ENCODE measurements at regions not wholly inside any gene's neighbourhood (a gene's known extent, or its start where the extent isn't known, plus 50 kb on each side); places are given as distances from the start of the nearest gene placed in this dataset.
A peak's percentile ranks its signal among the peaks of the same experiment; 100 is the strongest.

- Histone ChIP-seq H3K4me1 (replicated peaks in 1 of 2) (no peaks in the 10 kb centered on the region), H3K27me3 (no peaks in the 10 kb centered on the region), H3K9me3 (replicated peaks in 1 of 3) (no peaks in the 10 kb centered on the region), H3K36me3 (replicated peaks in 1 of 2) (no peaks in the 10 kb centered on the region), H3K27ac (no peak overlapping the region), H3K4me3 (no peak overlapping the region)
- WGBS, 4 donors = 73 to 84% (median 79%) methylated on average over 5 of the region's 5 CpGs
- intact Hi-C loops (cut with DNase I) = no loop called here
- TF ChIP-seq POLR2A (IDR thresholded peaks at IDR 0.05) = no peak
- TF ChIP-seq, protein P1, sequence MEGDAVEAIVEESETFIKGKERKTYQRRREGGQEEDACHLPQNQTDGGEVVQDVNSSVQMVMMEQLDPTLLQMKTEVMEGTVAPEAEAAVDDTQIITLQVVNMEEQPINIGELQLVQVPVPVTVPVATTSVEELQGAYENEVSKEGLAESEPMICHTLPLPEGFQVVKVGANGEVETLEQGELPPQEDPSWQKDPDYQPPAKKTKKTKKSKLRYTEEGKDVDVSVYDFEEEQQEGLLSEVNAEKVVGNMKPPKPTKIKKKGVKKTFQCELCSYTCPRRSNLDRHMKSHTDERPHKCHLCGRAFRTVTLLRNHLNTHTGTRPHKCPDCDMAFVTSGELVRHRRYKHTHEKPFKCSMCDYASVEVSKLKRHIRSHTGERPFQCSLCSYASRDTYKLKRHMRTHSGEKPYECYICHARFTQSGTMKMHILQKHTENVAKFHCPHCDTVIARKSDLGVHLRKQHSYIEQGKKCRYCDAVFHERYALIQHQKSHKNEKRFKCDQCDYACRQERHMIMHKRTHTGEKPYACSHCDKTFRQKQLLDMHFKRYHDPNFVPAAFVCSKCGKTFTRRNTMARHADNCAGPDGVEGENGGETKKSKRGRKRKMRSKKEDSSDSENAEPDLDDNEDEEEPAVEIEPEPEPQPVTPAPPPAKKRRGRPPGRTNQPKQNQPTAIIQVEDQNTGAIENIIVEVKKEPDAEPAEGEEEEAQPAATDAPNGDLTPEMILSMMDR (IDR thresholded peaks at IDR 0.05) = no peak
- DNase-seq = no peak
Observed at GRCh38 chr5:168110384-168110783, 181.1 kb upstream of the WWC1 start.

- no peak for DNase-seq
- Histone ChIP-seq H3K9me3 (replicated peaks in 1 of 3) (no peaks in the 10 kb centered on the region), H3K27me3 (no peaks in the 10 kb centered on the region), H3K4me3 (no peak overlapping the region), H3K4me1 (replicated peaks in 1 of 2) (no peaks in the 10 kb centered on the region), H3K36me3 (replicated peaks in 1 of 2) (no peaks in the 10 kb centered on the region), H3K27ac (no peak overlapping the region)
- intact Hi-C loops (cut with DNase I) = no loop called here
- TF ChIP-seq POLR2A (IDR thresholded peaks at IDR 0.05) = no peak
- TF ChIP-seq, protein P1 (IDR thresholded peaks at IDR 0.05) = no peak
- WGBS, 4 donors = 41 to 51% (median 50%) methylated on average over 14 of the region's 14 CpGs
Observed at GRCh38 chr5:168110870-168111832, 180.3 kb upstream of the WWC1 start.

- Histone ChIP-seq H3K36me3 (replicated peaks in 1 of 2) (no peaks in the 10 kb centered on the region), H3K4me1 (replicated peaks in 1 of 2) (no peaks in the 10 kb centered on the region), H3K27me3 (no peaks in the 10 kb centered on the region), H3K27ac (no peak overlapping the region), H3K9me3 (replicated peaks in 1 of 3) (no peaks in the 10 kb centered on the region), H3K4me3 (no peak overlapping the region)
- intact Hi-C loops (cut with DNase I) = no loop called here
- WGBS, 4 donors = 68 to 76% (median 70%) methylated on average over 6 of the region's 6 CpGs
- DNase-seq = peak in 5 of 7 donors; percentile 14 to 81 (median 19)
- TF ChIP-seq, protein P1 (IDR thresholded peaks at IDR 0.05) = peak in 5 of 6 experiments; percentile 19 to 43 (median 38)
- TF ChIP-seq POLR2A (IDR thresholded peaks at IDR 0.05) = no peak
Observed at GRCh38 chr5:168114444-168115017, 176.9 kb upstream of the WWC1 start.

DNA sequence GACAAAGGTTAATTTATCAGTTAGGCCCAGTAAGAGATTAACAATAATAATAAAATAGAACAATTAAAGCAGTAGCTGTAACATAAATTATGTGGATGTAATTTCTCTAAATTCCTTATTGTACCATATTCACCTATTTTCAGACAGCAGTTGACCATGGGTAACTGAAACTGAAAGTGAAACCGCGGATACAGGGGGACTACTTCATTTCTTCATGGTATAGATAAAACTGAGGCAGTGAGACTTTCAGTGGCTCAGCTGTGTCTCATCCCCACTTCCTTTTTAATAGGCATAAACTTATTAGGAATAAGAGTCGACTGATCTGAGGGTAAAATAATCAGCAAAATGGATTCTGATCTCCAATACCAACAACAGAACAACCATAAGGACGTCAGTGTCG lies 174.0 kb upstream of the WWC1 start:
- intact Hi-C loops (cut with DNase I) = no loop called here
- no peaks in the 10 kb centered on the region for H3K27me3 ChIP-seq
- H3K27ac ChIP-seq = no peak overlapping the region
- no peak for TF ChIP-seq POLR2A (IDR thresholded peaks at IDR 0.05)
- TF ChIP-seq, protein P1 (IDR thresholded peaks at IDR 0.05) = no peak
- no peaks in the 10 kb centered on the region for H3K36me3 ChIP-seq (replicated peaks in 1 of 2)
- no peaks in the 10 kb centered on the region for H3K9me3 ChIP-seq (replicated peaks in 1 of 3)
- WGBS, 4 donors = 88 to 93% (median 91%) methylated on average over 5 of the region's 5 CpGs
- H3K4me3 ChIP-seq = no peak overlapping the region
- H3K4me1 ChIP-seq (replicated peaks in 1 of 2) = no peaks in the 10 kb centered on the region
- no peak for DNase-seq
